A673 (cell line): ENCODE measurements at regions not wholly inside any gene's neighbourhood (a gene's known extent, or its start where the extent isn't known, plus 50 kb on each side); places are given as distances from the start of the nearest gene placed in this dataset.

ENCODE experiments used
- CTCF ChIP-seq: fragments of 300-800, 200-600 bp; sonication (generic); conservative IDR thresholded peaks from 2 replicates; pipeline ENCODE4 v1.5.1; 2017; ENCODE audit warnings: low read depth, mild to moderate bottlenecking, antibody characterized with exemption, low read length, moderate library complexity, mixed read lengths
- EZH2 ChIP-seq: fragments of 200-600 bp; sonication (generic); IDR thresholded peaks from 2 replicates; pipeline ENCODE4 v1.6.1; 2017; ENCODE audit warnings: borderline replicate concordance, low read depth, mild to moderate bottlenecking, mixed read lengths, antibody characterized with exemption, low read length; ENCODE audit not compliant: poor library complexity, severe bottlenecking

GRCh38 chr22:48612077-48612995, 1215.3 kb downstream of the BRD1 start:
- TF ChIP-seq CTCF (no peak), EZH2 (no peak)
